C4-2B (cell line): ENCODE measurements at regions not wholly inside any gene's neighbourhood (a gene's known extent, or its start where the extent isn't known, plus 50 kb on each side); places are given as distances from the start of the nearest gene placed in this dataset.

Experiments used
- H3K27ac ChIP-seq: fragments of 450-650 bp; 2 replicates; pipeline ENCODE4 v1.5.1; 2017
- ZFX ChIP-seq: fragments of 450-650 bp; IDR thresholded peaks from 2 replicates; pipeline ENCODE4 v1.6.1; 2017
- TF ChIP-seq, protein P1 (sequence below): fragments of 450-650 bp; conservative IDR thresholded peaks from 2 replicates; pipeline ENCODE4 v1.5.1; 2017; ENCODE audit warnings: mild to moderate bottlenecking

DNA sequence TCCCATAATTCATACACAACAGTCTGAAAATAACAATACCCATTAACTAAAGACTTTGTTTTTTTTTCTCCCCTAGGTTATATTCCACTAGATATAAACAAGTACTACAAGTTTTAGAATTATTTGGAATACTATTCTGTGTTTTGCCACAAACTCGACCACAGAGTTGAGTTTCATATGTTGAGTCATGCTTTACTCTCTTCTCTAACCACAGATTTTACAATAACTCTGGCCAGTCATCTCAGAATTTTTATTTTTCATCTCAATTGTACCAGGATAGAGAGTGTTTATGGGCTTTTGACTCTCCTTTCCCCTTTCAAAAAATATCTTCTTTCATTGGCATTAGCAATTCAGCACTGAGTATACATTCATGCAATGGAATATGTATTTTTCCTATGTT, 348.7 kb upstream of the GALNT5 start:
- TF ChIP-seq, protein P1, sequence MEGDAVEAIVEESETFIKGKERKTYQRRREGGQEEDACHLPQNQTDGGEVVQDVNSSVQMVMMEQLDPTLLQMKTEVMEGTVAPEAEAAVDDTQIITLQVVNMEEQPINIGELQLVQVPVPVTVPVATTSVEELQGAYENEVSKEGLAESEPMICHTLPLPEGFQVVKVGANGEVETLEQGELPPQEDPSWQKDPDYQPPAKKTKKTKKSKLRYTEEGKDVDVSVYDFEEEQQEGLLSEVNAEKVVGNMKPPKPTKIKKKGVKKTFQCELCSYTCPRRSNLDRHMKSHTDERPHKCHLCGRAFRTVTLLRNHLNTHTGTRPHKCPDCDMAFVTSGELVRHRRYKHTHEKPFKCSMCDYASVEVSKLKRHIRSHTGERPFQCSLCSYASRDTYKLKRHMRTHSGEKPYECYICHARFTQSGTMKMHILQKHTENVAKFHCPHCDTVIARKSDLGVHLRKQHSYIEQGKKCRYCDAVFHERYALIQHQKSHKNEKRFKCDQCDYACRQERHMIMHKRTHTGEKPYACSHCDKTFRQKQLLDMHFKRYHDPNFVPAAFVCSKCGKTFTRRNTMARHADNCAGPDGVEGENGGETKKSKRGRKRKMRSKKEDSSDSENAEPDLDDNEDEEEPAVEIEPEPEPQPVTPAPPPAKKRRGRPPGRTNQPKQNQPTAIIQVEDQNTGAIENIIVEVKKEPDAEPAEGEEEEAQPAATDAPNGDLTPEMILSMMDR: no peak
- TF ChIP-seq ZFX: no peak
- H3K27ac ChIP-seq: no peak overlapping the region

DNA sequence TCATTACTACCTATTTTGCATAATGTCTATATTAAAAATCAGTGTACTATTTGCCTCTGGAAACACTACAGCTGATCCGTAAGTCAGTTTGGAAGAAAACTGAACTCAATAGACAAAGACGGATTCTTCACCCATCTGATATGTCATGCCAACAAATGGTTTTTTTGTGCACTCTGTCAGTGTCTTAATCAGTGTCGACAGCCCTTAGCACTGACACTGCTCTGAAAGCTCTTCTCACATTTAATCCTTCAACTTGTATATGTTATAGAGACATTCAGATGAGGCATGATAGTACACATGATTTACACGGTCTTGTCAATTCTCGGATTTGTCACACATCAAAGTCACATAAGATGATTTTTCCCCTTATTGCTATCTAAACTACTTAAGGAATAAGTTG, 347.5 kb upstream of the GALNT5 start:
- TF ChIP-seq, protein P1: no peak
- TF ChIP-seq ZFX: no peak
- no peak overlapping the region for H3K27ac ChIP-seq

DNA sequence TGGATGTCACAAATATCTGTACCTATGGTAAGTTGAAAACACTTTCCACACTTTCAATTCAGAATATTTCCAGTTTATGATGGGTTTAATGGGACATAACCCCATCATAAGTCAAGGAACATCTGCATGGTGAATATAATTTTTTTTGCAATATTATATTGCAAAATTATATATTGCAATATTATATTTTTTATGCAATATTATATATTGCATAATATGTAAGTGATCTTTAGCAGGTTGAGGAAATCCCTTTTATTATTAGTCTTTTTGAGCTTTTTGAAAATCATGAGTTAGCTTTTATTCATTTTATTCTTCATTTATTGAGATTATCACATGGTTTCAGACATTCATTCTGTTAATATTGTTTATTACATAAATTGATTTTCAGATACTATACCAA, 342.2 kb upstream of the GALNT5 start:
- TF ChIP-seq, protein P1: no peak
- TF ChIP-seq ZFX: no peak
- no peak overlapping the region for H3K27ac ChIP-seq

DNA sequence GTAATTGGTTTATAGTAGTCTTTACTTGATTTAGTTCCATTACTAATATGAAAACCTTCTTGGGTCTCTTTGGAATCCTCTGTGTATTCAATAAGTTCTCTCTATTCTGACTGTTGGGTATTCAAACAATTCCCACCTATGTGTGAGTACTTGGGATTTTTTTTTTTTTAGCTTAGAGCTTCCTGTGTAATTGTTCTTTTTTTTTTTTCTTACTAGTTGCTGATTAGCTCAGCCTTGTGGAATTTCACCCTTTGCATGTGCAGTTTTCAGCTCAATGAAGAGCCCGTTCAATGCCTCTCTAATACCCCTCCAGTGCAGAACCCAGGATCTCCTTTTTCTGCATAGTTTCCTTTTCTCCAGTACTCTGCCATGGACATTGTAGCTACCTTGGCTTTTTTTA, 339.1 kb upstream of the GALNT5 start:
- no peak for TF ChIP-seq ZFX
- TF ChIP-seq, protein P1: no peak

DNA sequence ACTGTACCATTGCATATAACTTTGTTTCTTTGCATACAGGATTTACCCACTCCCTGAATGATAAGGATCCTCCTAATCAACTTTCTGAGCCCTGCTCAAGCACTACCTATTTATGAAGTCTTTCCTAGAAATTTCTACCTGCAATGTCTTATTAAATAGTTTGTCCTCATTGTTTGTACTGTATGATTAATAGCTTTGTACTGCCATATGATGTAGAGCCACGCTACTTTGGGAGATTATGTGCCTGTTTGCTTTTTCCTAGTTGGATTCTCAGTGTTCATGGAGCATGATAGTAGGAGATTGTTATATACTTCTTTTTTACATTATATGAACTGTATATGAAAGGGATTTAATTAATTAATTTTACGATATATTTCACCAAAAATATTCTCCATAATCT, 327.1 kb upstream of the GALNT5 start:
- TF ChIP-seq ZFX: no peak
- TF ChIP-seq, protein P1: no peak
- no peak overlapping the region for H3K27ac ChIP-seq

More for the DNA sequence above, 339.1 kb upstream of the GALNT5 start:
- no peak overlapping the region for H3K27ac ChIP-seq

DNA sequence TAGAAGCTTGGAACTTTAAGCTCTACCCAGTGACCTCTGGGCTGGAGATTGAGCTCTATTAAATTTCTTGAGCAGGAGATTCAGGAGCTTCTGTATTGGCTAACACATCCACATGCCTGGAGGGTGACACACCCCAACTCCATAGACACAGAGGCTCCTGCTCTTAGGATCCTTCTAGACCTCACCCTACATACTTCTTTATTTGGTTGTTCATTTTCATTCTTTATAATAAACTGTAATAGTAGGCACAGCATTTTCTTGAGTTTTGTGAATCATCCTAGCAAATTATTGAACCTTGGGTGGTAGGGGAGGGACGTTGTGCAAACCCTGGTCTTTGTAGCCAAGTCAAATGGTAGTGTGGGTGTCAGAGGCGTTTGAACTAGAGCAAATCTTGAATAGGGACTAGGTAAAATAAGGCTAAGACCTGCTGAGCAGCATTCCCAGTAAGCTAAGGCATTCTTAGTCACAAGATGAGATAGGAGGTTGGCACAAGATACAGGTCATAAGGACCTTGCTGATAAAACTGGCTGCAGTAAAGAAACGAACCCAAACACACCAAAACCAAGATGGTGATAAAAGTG, 323.8 kb upstream of the GALNT5 start:
- TF ChIP-seq, protein P1: no peak
- TF ChIP-seq ZFX: no peak

DNA sequence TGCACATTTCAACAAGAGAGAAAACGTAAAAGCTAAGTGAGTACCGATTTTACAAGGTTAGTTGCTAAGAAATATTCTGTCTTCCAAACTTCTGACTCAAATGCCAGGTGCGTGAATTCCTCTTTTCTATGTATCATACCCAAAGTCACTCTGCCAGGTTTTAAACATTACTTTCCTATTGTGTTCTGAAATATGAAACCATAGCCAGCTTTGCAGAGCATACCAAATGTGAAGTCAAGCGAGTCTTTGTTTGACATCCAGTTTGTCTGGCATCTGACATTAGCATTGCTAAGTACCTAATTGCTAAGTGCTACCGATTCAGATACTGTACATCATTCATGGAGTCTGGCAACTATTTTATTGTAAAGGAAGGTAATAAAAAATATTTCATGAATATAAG, 321.9 kb upstream of the GALNT5 start:
- TF ChIP-seq, protein P1: no peak
- TF ChIP-seq ZFX: no peak
- no peak overlapping the region for H3K27ac ChIP-seq

More for the DNA sequence above, 323.8 kb upstream of the GALNT5 start:
- H3K27ac ChIP-seq: no peak overlapping the region
